ENCODE measurements at regions not wholly inside any gene's neighbourhood (a gene's known extent, or its start where the extent isn't known, plus 50 kb on each side); places are given as distances from the start of the nearest gene placed in this dataset.

- Histone ChIP-seq H3K18ac (ENCODE audit: extremely low read depth, low read length) (no peak overlapping the region), H2BK15ac (ENCODE audit: low read length) (no peak overlapping the region), H3K27me3 (replicated peaks in 1 of 4; ENCODE audit: control insufficient read depth in 3 of 4, extremely low read depth in 1 of 4, insufficient read depth in 3 of 4, low read length in 3 of 4) (no peaks in the 10 kb centered on the region), H3K56ac (replicated peaks; ENCODE audit: insufficient read length, low read depth, low read length) (no peak overlapping the region), H3K4me1 (replicated peaks in 1 of 4; ENCODE audit: control insufficient read depth in 3 of 4, insufficient read depth in 4 of 4, low read length in 3 of 4) (peaks cover 0 to 3% (median 0%) of the 10 kb centered on the region in 4 experiments; a peak in 1 of 7 replicates), H3K79me1 (ENCODE audit: low read depth, low read length) (no peaks in the 10 kb centered on the region), H4K5ac (ENCODE audit: insufficient read length, low read depth, low read length) (no peak overlapping the region), H4K20me1 (replicated peaks in 1 of 2; ENCODE audit: control insufficient read depth in 1 of 2, insufficient read depth in 2 of 2, low read length in 2 of 2) (no peaks in the 10 kb centered on the region), H3K4me2 (ENCODE audit: insufficient read depth in 1 of 2, low read depth in 2 of 2, low read length in 2 of 2) (no peak overlapping the region), H3K27ac (ENCODE audit: low read depth, low read length) (no peak overlapping the region), H3K23ac (ENCODE audit: insufficient read length) (no peak overlapping the region), H4K8ac (ENCODE audit: extremely low read depth, insufficient read depth, low read length) (no peak overlapping the region), H3K9ac (replicated peaks in 1 of 4; ENCODE audit: extremely low read depth in 1 of 4, low read depth in 3 of 4, low read length in 3 of 4) (no peak overlapping the region), H3K23me2 (ENCODE audit: low read depth, low read length) (no peaks in the 10 kb centered on the region), H2BK12ac (ENCODE audit: low read depth, low read length) (no peak overlapping the region), H2AK5ac (ENCODE audit: low read depth, low read length) (no peak overlapping the region), H2AFZ (ENCODE audit: low read length) (no peak overlapping the region), H2BK20ac (ENCODE audit: low read length) (no peak overlapping the region), H4K91ac (replicated peaks; ENCODE audit: insufficient read length, low read length) (no peak overlapping the region), H2BK5ac (ENCODE audit: low read depth, low read length) (no peak overlapping the region), H3K36me3 (ENCODE audit: control insufficient read depth in 2 of 4, insufficient read depth in 4 of 4, low read length in 3 of 4) (no peaks in the 10 kb centered on the region), H3K4me3 (ENCODE audit: extremely low read depth in 1 of 4, insufficient read depth in 2 of 4, low read depth in 3 of 4, low read length in 4 of 4) (no peak overlapping the region), H2BK120ac (replicated peaks; ENCODE audit: low read depth, low read length) (no peak overlapping the region), H3K79me2 (ENCODE audit: control insufficient read depth in 1 of 2, insufficient read depth in 2 of 2, low read length in 2 of 2) (no peaks in the 10 kb centered on the region), H3K9me3 (ENCODE audit: insufficient read depth in 2 of 2, low read depth in 1 of 2, low read length in 1 of 2) (no peaks in the 10 kb centered on the region), H3K4ac (replicated peaks; ENCODE audit: insufficient read length, low read depth, low read length) (no peak overlapping the region), H3K14ac (ENCODE audit: insufficient read length) (no peak overlapping the region)
- FAIRE-seq: no peak
- peak; percentile 17 for TF ChIP-seq NANOG (IDR thresholded peaks at IDR 0.05; ENCODE audit: insufficient read depth, low read depth, low read length, poor library complexity, severe bottlenecking)
- no peak for TF ChIP-seq KDM5A (IDR thresholded peaks at IDR 0.05; ENCODE audit: low read length)
- POLR2A ChIA-PET (ENCODE audit: partially characterized antibody): no interaction called here
- CTCF ChIA-PET (ENCODE audit: partially characterized antibody): no interaction called here
- DNase-seq (ENCODE audit: low read depth in 1 of 2, low spot score in 2 of 2): no peak
- 45% methylated on average over 2 of the region's 2 CpGs; no CpG with 5 or more reads in 1 of the 2 experiments for WGBS, 2 experiments (ENCODE audit: extremely low coverage in 1 of 2, insufficient coverage in 1 of 2, insufficient read length in 1 of 2, insufficient replicate concordance in 2 of 2, low coverage in 1 of 2, low lambda C conversion rate in 2 of 2, missing lambda C conversion rate in 1 of 2)
Observed at GRCh38 chr1:96206451-96206850, 515.1 kb upstream of the PTBP2 start.

Measured in H1 (cell line).